ENCODE measurements at regions not wholly inside any gene's neighbourhood (a gene's known extent, or its start where the extent isn't known, plus 50 kb on each side); places are given as distances from the start of the nearest gene placed in this dataset.
A peak's percentile ranks its signal among the peaks of the same experiment; 100 is the strongest.

DNA sequence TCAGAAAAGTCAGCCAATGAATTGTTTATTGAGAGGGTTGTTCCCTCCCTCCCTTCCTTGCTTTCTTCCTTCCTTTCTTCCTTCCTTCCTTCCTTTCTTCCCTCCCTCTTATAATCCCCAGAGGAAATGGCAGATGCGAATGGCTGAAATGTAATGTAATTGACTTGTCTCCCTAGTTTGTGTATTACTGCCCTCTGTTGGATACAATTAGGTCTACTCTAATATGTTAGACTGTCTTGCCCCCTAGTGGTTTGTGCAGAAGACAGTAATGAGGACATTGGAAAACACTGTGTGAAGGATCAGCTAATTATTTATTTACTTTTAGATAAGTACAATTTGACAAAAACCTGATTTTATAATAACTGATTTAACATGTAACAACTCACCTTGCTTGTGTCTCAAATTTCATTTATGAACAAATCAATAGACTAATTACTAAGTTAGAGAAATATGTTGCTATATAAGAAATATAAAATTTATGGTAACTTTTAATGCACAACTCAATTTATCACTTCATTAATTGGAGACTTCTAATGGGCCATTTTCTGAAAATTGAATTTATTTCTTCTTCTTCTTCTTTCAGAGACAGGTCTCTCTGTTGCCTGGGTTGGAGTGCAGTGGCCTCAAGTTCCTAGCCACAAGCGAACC is 229.8 kb upstream of the LRIG3 start:
- Histone ChIP-seq H2AFZ (ENCODE audit: low read length) (no peak overlapping the region), H3K27ac (ENCODE audit: low read length) (no peak overlapping the region), H3K36me3 (replicated peaks; ENCODE audit: insufficient read depth, low read length) (no peaks in the 10 kb centered on the region), H3K4me2 (ENCODE audit: low read depth, low read length) (no peak overlapping the region), H3K9me2 (replicated peaks; ENCODE audit: insufficient read depth, low read length) (no peaks in the 10 kb centered on the region), H3K4me1 (ENCODE audit: low read length) (no peaks in the 10 kb centered on the region), H3K79me2 (ENCODE audit: low read length) (no peaks in the 10 kb centered on the region), H3F3A (ENCODE audit: insufficient read depth, low read length) (no peaks in the 10 kb centered on the region), H3K9me3 (replicated peaks; ENCODE audit: insufficient read depth, low read length) (no peaks in the 10 kb centered on the region), H3K27me3 (replicated peaks; ENCODE audit: insufficient read depth, low read length) (no peaks in the 10 kb centered on the region), H3K4me3 (ENCODE audit: low read length) (no peak overlapping the region), H3K9ac (ENCODE audit: low read length) (no peak overlapping the region), H4K20me1 (ENCODE audit: insufficient read depth, low read length) (no peaks in the 10 kb centered on the region)
- TF ChIP-seq, protein P1, sequence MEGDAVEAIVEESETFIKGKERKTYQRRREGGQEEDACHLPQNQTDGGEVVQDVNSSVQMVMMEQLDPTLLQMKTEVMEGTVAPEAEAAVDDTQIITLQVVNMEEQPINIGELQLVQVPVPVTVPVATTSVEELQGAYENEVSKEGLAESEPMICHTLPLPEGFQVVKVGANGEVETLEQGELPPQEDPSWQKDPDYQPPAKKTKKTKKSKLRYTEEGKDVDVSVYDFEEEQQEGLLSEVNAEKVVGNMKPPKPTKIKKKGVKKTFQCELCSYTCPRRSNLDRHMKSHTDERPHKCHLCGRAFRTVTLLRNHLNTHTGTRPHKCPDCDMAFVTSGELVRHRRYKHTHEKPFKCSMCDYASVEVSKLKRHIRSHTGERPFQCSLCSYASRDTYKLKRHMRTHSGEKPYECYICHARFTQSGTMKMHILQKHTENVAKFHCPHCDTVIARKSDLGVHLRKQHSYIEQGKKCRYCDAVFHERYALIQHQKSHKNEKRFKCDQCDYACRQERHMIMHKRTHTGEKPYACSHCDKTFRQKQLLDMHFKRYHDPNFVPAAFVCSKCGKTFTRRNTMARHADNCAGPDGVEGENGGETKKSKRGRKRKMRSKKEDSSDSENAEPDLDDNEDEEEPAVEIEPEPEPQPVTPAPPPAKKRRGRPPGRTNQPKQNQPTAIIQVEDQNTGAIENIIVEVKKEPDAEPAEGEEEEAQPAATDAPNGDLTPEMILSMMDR (IDR thresholded peaks at IDR 0.05; ENCODE audit: low read length) = peak; percentile 98
- TF ChIP-seq EZH2 (optimal IDR thresholded peaks at IDR 0.05; ENCODE audit: low read depth, low read length) = no peak
- DNase-seq = peak; percentile 80

DNA sequence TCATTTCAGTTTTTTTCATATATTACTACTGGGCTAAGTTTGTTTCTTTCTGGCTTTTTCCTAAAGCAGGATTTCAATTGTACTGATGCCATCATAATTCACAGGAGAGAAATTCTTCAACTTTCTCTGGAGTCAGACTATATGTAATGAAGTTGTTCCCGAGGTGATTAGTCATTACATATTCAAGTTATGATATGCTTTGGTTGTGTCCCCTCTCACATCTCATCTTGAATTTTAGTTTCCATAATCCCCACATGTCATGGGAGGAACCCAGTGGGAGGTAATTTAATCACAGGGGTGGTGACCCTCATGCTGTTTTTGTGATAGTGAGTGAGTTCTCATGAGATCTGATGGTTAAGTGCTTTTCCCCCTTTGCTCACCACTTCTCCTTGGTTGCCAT is 227.5 kb upstream of the LRIG3 start:
- no peaks in the 10 kb centered on the region for H3K27me3 ChIP-seq (replicated peaks; ENCODE audit: insufficient read depth, low read length)
- DNase-seq = no peak

DNA sequence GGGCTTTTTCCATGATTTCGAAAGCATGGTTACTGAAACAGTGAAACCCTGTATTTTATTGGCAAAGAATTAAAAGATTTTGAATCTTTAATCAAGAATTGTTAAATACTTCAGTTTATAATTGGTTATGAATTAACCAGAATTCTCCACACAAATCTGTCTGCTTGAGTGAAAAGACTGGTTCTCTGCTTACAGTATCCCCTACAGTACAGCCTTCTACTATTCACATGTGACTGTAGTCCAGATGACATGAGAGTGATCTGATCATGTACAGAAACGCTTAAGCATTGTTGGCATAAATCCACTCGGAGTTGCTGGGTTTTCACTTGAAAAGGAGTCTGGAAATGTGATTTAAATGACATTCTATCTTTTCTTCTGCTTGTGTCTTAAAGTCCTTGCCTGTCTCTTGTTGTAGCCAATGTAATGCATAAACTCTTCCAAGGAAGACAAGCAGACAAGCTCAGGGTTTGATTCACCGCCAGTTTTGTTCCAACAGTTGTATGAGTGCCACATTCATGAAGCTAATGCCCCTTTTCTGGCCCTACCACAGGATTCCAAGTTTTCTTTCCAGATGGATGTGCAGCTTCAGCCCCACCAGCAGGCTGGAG is 222.0 kb upstream of the LRIG3 start:
- Histone ChIP-seq H3K79me2 (ENCODE audit: low read length) (no peaks in the 10 kb centered on the region), H4K20me1 (ENCODE audit: insufficient read depth, low read length) (no peaks in the 10 kb centered on the region), H3K27me3 (replicated peaks; ENCODE audit: insufficient read depth, low read length) (no peaks in the 10 kb centered on the region), H3K4me3 (ENCODE audit: low read length) (no peak overlapping the region), H2AFZ (ENCODE audit: low read length) (0 out of 2 replicates have a peak overlapping the region, but pooled peaks have one; percentile 33), H3F3A (ENCODE audit: insufficient read depth, low read length) (no peaks in the 10 kb centered on the region), H3K36me3 (replicated peaks; ENCODE audit: insufficient read depth, low read length) (no peaks in the 10 kb centered on the region), H3K9ac (ENCODE audit: low read length) (no peak overlapping the region), H3K9me3 (replicated peaks; ENCODE audit: insufficient read depth, low read length) (no peaks in the 10 kb centered on the region), H3K27ac (ENCODE audit: low read length) (no peak overlapping the region), H3K9me2 (replicated peaks; ENCODE audit: insufficient read depth, low read length) (no peaks in the 10 kb centered on the region), H3K4me2 (ENCODE audit: low read depth, low read length) (no peak overlapping the region), H3K4me1 (ENCODE audit: low read length) (peaks cover 17% of the 10 kb centered on the region)
- no peak for TF ChIP-seq EZH2 (optimal IDR thresholded peaks at IDR 0.05; ENCODE audit: low read depth, low read length)
- TF ChIP-seq, protein P1 (IDR thresholded peaks at IDR 0.05; ENCODE audit: low read length) = no peak
- no peak for TF ChIP-seq EZH2phosphoT487 (IDR thresholded peaks at IDR 0.05; ENCODE audit: low read length)
- DNase-seq = no peak

More for the DNA sequence above, 227.5 kb upstream of the LRIG3 start:
- TF ChIP-seq, protein P1 (IDR thresholded peaks at IDR 0.05; ENCODE audit: low read length) = no peak
- no peak overlapping the region for H3K4me3 ChIP-seq (ENCODE audit: low read length)
- H2AFZ ChIP-seq (ENCODE audit: low read length) = no peak overlapping the region
- no peaks in the 10 kb centered on the region for H3K79me2 ChIP-seq (ENCODE audit: low read length)
- no peak overlapping the region for H3K27ac ChIP-seq (ENCODE audit: low read length)
- no peaks in the 10 kb centered on the region for H3K9me3 ChIP-seq (replicated peaks; ENCODE audit: insufficient read depth, low read length)
- H3K9me2 ChIP-seq (replicated peaks; ENCODE audit: insufficient read depth, low read length) = no peaks in the 10 kb centered on the region
- H3F3A ChIP-seq (ENCODE audit: insufficient read depth, low read length) = no peaks in the 10 kb centered on the region
- H4K20me1 ChIP-seq (ENCODE audit: insufficient read depth, low read length) = no peaks in the 10 kb centered on the region
- no peaks in the 10 kb centered on the region for H3K36me3 ChIP-seq (replicated peaks; ENCODE audit: insufficient read depth, low read length)
- no peak overlapping the region for H3K4me2 ChIP-seq (ENCODE audit: low read depth, low read length)
- peaks cover 14% of the 10 kb centered on the region for H3K4me1 ChIP-seq (ENCODE audit: low read length)
- no peak overlapping the region for H3K9ac ChIP-seq (ENCODE audit: low read length)

Data from MM.1S (cell line).